ENCODE measurements at regions not wholly inside any gene's neighbourhood (a gene's known extent, or its start where the extent isn't known, plus 50 kb on each side); places are given as distances from the start of the nearest gene placed in this dataset.

GRCh38 chr12:102745971-102746600 is 171.0 kb downstream of the PAH start:
- Mint-ChIP-seq H3K4me1 (no peaks in the 10 kb centered on the region), H3K9me3 (no peaks in the 10 kb centered on the region), H3K36me3 (no peaks in the 10 kb centered on the region), H3K27ac (no peak overlapping the region), H3K27me3 (no peaks in the 10 kb centered on the region), H3K4me3 (no peak overlapping the region)
- no peak for DNase-seq

- H3K36me3 Mint-ChIP-seq = peaks cover 2% of the 10 kb centered on the region
- peaks cover 4% of the 10 kb centered on the region for H3K9me3 Mint-ChIP-seq
- H3K4me1 Mint-ChIP-seq = no peaks in the 10 kb centered on the region
- H3K4me3 Mint-ChIP-seq = no peak overlapping the region
- H3K27ac Mint-ChIP-seq = no peak overlapping the region
- no peak for DNase-seq
- H3K27me3 Mint-ChIP-seq = no peaks in the 10 kb centered on the region
Measured at GRCh38 chr12:102741196-102741595, 175.8 kb downstream of the PAH start.

- H3K36me3 Mint-ChIP-seq = peaks cover 2% of the 10 kb centered on the region
- H3K27ac Mint-ChIP-seq = no peak overlapping the region
- H3K4me3 Mint-ChIP-seq = no peak overlapping the region
- peaks cover 1% of the 10 kb centered on the region for H3K4me1 Mint-ChIP-seq
- no peaks in the 10 kb centered on the region for H3K27me3 Mint-ChIP-seq
- peaks cover 5% of the 10 kb centered on the region for H3K9me3 Mint-ChIP-seq
- no peak for DNase-seq
Measured at GRCh38 chr12:102740141-102740955, 176.7 kb downstream of the PAH start.

GRCh38 chr12:102736328-102736727 is 180.7 kb downstream of the PAH start:
- Mint-ChIP-seq H3K9me3 (peaks cover 5% of the 10 kb centered on the region), H3K27me3 (no peaks in the 10 kb centered on the region), H3K4me1 (peaks cover 2% of the 10 kb centered on the region), H3K36me3 (peaks cover 2% of the 10 kb centered on the region), H3K4me3 (no peak overlapping the region), H3K27ac (no peak overlapping the region)
- no peak for DNase-seq

- DNase-seq = no peak
- no peak overlapping the region for H3K4me3 Mint-ChIP-seq
- peak overlapping the region; percentile 54 for H3K27ac Mint-ChIP-seq
- H3K27me3 Mint-ChIP-seq = peaks cover 7% of the 10 kb centered on the region
- H3K4me1 Mint-ChIP-seq = peaks cover 2% of the 10 kb centered on the region
- peaks cover 5% of the 10 kb centered on the region for H3K9me3 Mint-ChIP-seq
- H3K36me3 Mint-ChIP-seq = peaks cover 2% of the 10 kb centered on the region
Measured at GRCh38 chr12:102735104-102735503, 181.9 kb downstream of the PAH start.

GRCh38 chr12:102730996-102731395 is 186.0 kb downstream of the PAH start:
- Mint-ChIP-seq H3K27me3 (peaks cover 7% of the 10 kb centered on the region), H3K4me3 (no peak overlapping the region), H3K9me3 (peaks cover 1% of the 10 kb centered on the region), H3K27ac (no peak overlapping the region), H3K4me1 (peaks cover 6% of the 10 kb centered on the region), H3K36me3 (no peaks in the 10 kb centered on the region)
- DNase-seq = no peak

GRCh38 chr12:102728506-102729242 is 188.4 kb downstream of the PAH start:
- H3K27me3 Mint-ChIP-seq = peaks cover 7% of the 10 kb centered on the region
- no peak overlapping the region for H3K27ac Mint-ChIP-seq
- H3K36me3 Mint-ChIP-seq = no peaks in the 10 kb centered on the region
- H3K4me1 Mint-ChIP-seq = peaks cover 4% of the 10 kb centered on the region
- no peak for DNase-seq
- H3K4me3 Mint-ChIP-seq = no peak overlapping the region
- no peaks in the 10 kb centered on the region for H3K9me3 Mint-ChIP-seq

- Mint-ChIP-seq H3K9me3 (no peaks in the 10 kb centered on the region), H3K27ac (no peak overlapping the region), H3K4me1 (peaks cover 4% of the 10 kb centered on the region), H3K27me3 (peaks cover 7% of the 10 kb centered on the region), H3K4me3 (no peak overlapping the region), H3K36me3 (no peaks in the 10 kb centered on the region)
- no peak for DNase-seq
Measured at GRCh38 chr12:102726686-102727085, 190.4 kb downstream of the PAH start.

GRCh38 chr12:102722147-102722546 is 194.9 kb downstream of the PAH start:
- no peak overlapping the region for H3K27ac Mint-ChIP-seq
- H3K27me3 Mint-ChIP-seq = peaks cover 6% of the 10 kb centered on the region
- no peak for DNase-seq
- no peak overlapping the region for H3K4me3 Mint-ChIP-seq
- no peaks in the 10 kb centered on the region for H3K36me3 Mint-ChIP-seq
- H3K9me3 Mint-ChIP-seq = no peaks in the 10 kb centered on the region
- no peaks in the 10 kb centered on the region for H3K4me1 Mint-ChIP-seq

- no peak for DNase-seq
- no peaks in the 10 kb centered on the region for H3K4me1 Mint-ChIP-seq
- peaks cover 19% of the 10 kb centered on the region for H3K27me3 Mint-ChIP-seq
- no peak overlapping the region for H3K4me3 Mint-ChIP-seq
- no peak overlapping the region for H3K27ac Mint-ChIP-seq
- H3K9me3 Mint-ChIP-seq = no peaks in the 10 kb centered on the region
- no peaks in the 10 kb centered on the region for H3K36me3 Mint-ChIP-seq
Measured at GRCh38 chr12:102708108-102708507, 208.9 kb downstream of the PAH start.

- no peak overlapping the region for H3K27ac Mint-ChIP-seq
- H3K4me1 Mint-ChIP-seq = no peaks in the 10 kb centered on the region
- peaks cover 14% of the 10 kb centered on the region for H3K27me3 Mint-ChIP-seq
- no peak overlapping the region for H3K4me3 Mint-ChIP-seq
- no peak for DNase-seq
- no peaks in the 10 kb centered on the region for H3K36me3 Mint-ChIP-seq
- H3K9me3 Mint-ChIP-seq = no peaks in the 10 kb centered on the region
Measured at GRCh38 chr12:102702447-102703114, 214.5 kb downstream of the PAH start.

GRCh38 chr12:102696045-102696444 is 215.7 kb upstream of the IGF1 start:
- H3K36me3 Mint-ChIP-seq = no peaks in the 10 kb centered on the region
- H3K27me3 Mint-ChIP-seq = peaks cover 16% of the 10 kb centered on the region

GRCh38 chr12:102694903-102695302 is 214.5 kb upstream of the IGF1 start:
- Mint-ChIP-seq H3K27ac (no peak overlapping the region), H3K27me3 (peaks cover 18% of the 10 kb centered on the region), H3K36me3 (no peaks in the 10 kb centered on the region), H3K4me1 (no peaks in the 10 kb centered on the region), H3K9me3 (peaks cover 4% of the 10 kb centered on the region), H3K4me3 (no peak overlapping the region)
- no peak for DNase-seq

More at GRCh38 chr12:102696045-102696444, 215.7 kb upstream of the IGF1 start:
- H3K9me3 Mint-ChIP-seq = peaks cover 4% of the 10 kb centered on the region
- no peak overlapping the region for H3K27ac Mint-ChIP-seq
- H3K4me3 Mint-ChIP-seq = no peak overlapping the region
- no peaks in the 10 kb centered on the region for H3K4me1 Mint-ChIP-seq
- no peak for DNase-seq

- Mint-ChIP-seq H3K4me3 (no peak overlapping the region), H3K27me3 (peaks cover 20% of the 10 kb centered on the region), H3K4me1 (no peaks in the 10 kb centered on the region), H3K9me3 (peaks cover 4% of the 10 kb centered on the region), H3K36me3 (no peaks in the 10 kb centered on the region), H3K27ac (no peak overlapping the region)
- DNase-seq = no peak
Measured at GRCh38 chr12:102691773-102692555, 211.6 kb upstream of the IGF1 start.

All from activated naive CD8-positive, alpha-beta T cell treated with anti-CD3 and anti-CD28 coated beads for 36 hours (primary cell).